ENCODE measurements at regions not wholly inside any gene's neighbourhood (a gene's known extent, or its start where the extent isn't known, plus 50 kb on each side); places are given as distances from the start of the nearest gene placed in this dataset.

- H3K9me3 ChIP-seq: no peaks in the 10 kb centered on the region
- ATAC-seq (no peak), DNase-seq (no peak)
- no peak overlapping the region for H3K27ac ChIP-seq
- H3K36me3 ChIP-seq: no peaks in the 10 kb centered on the region
- H3K27me3 ChIP-seq: no peaks in the 10 kb centered on the region
- no peak overlapping the region for H3K4me3 ChIP-seq
- intact Hi-C loops (cut with DNase I): no loop called here
- H3K4me1 ChIP-seq: no peaks in the 10 kb centered on the region
- no peak for TF ChIP-seq POLR2A (IDR thresholded peaks at IDR 0.05)
- TF ChIP-seq, protein P1, sequence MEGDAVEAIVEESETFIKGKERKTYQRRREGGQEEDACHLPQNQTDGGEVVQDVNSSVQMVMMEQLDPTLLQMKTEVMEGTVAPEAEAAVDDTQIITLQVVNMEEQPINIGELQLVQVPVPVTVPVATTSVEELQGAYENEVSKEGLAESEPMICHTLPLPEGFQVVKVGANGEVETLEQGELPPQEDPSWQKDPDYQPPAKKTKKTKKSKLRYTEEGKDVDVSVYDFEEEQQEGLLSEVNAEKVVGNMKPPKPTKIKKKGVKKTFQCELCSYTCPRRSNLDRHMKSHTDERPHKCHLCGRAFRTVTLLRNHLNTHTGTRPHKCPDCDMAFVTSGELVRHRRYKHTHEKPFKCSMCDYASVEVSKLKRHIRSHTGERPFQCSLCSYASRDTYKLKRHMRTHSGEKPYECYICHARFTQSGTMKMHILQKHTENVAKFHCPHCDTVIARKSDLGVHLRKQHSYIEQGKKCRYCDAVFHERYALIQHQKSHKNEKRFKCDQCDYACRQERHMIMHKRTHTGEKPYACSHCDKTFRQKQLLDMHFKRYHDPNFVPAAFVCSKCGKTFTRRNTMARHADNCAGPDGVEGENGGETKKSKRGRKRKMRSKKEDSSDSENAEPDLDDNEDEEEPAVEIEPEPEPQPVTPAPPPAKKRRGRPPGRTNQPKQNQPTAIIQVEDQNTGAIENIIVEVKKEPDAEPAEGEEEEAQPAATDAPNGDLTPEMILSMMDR (IDR thresholded peaks at IDR 0.05): no peak
Observed at GRCh38 chr3:83195243-83195642, 1433.8 kb upstream of the GBE1 start.

DNA sequence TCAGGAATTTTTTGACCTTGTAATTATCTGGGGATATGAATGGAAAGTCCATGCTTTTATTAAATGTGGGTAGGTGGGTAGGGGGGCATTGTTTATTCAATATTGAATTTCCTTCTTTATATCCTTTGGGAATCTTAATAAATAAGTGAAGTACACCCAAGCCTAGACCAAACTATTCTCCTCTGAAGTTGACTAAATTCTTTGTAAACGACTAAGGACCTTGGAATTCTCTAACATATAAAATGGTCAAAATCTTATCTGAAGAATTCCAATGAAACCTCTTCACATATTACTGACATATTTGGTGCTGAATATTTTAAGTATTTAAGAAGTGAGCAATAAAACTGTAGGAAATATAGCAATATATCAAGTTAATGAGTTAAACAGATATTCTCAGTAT is 1432.1 kb upstream of the GBE1 start:
- DNase-seq: no peak
- WGBS, 4 donors: 60 to 76% (median 68%) methylated on average over 1 of the region's 1 CpG
- intact Hi-C loops (cut with DNase I): no loop called here

DNA sequence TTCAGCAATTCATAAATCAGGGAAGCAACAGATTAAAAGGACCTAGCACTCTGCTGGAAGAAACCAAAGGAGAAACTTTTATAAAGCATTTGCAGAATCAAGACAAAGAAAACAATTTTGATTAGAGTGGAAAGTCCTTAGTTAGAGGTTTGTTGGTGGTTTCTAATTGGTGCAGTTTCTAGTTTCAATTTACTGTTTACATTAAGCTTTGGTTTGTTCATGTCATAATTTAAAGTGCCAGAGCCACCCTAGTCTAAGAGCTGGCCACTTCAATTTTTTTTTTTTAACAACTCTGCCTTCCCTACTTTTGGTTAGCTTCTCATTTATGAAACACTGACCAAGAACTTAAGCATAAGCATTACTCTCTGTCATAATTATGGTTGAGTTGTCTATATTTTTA is 1428.2 kb upstream of the GBE1 start:
- H3K27ac ChIP-seq: no peak overlapping the region

More for the DNA sequence above, 1432.1 kb upstream of the GBE1 start:
- H3K27me3 ChIP-seq: no peaks in the 10 kb centered on the region
- TF ChIP-seq, protein P1 (IDR thresholded peaks at IDR 0.05): no peak
- TF ChIP-seq POLR2A (IDR thresholded peaks at IDR 0.05): no peak
- H3K27ac ChIP-seq: no peak overlapping the region
- no peaks in the 10 kb centered on the region for H3K36me3 ChIP-seq
- no peak overlapping the region for H3K4me3 ChIP-seq
- no peaks in the 10 kb centered on the region for H3K9me3 ChIP-seq
- no peak for ATAC-seq
- H3K4me1 ChIP-seq: no peaks in the 10 kb centered on the region

GRCh38 chr3:83169473-83169872 is 1408.0 kb upstream of the GBE1 start:
- H3K9me3 ChIP-seq: peaks cover 0 to 9% (median 0%) of the 10 kb centered on the region in 12 donors
- H3K36me3 ChIP-seq: no peaks in the 10 kb centered on the region
- no peak overlapping the region for H3K27ac ChIP-seq
- no peak for DNase-seq
- TF ChIP-seq POLR2A (IDR thresholded peaks at IDR 0.05): no peak
- TF ChIP-seq, protein P1 (IDR thresholded peaks at IDR 0.05): no peak
- H3K4me3 ChIP-seq: no peak overlapping the region
- no peaks in the 10 kb centered on the region for H3K27me3 ChIP-seq
- intact Hi-C loops (cut with DNase I): no loop called here
- no peaks in the 10 kb centered on the region for H3K4me1 ChIP-seq
- ATAC-seq: no peak
- WGBS, 4 donors: 82 to 92% (median 87%) methylated on average over 1 of the region's 1 CpG

More for the DNA sequence above, 1428.2 kb upstream of the GBE1 start:
- no peaks in the 10 kb centered on the region for H3K36me3 ChIP-seq
- peaks cover 0 to 23% (median 2%) of the 10 kb centered on the region in 12 donors for H3K9me3 ChIP-seq
- TF ChIP-seq, protein P1 (IDR thresholded peaks at IDR 0.05): no peak
- H3K4me3 ChIP-seq: no peak overlapping the region
- intact Hi-C loops (cut with DNase I): no loop called here
- DNase-seq (no peak), ATAC-seq (no peak)
- no peaks in the 10 kb centered on the region for H3K4me1 ChIP-seq
- no peaks in the 10 kb centered on the region for H3K27me3 ChIP-seq

All from heart left ventricle (tissue), 16 donors.